GM18499 (cell line): ENCODE measurements at regions not wholly inside any gene's neighbourhood (a gene's known extent, or its start where the extent isn't known, plus 50 kb on each side); places are given as distances from the start of the nearest gene placed in this dataset.

Experiments used
- ATAC-seq: cut with Tn5 transposase; IDR thresholded peaks from one replicate; pipeline ENCODE4 v1.9.1; 2021; ENCODE audit warnings: moderate number of reproducible peaks; ENCODE audit not compliant: insufficient read depth, unreplicated experiment

GRCh38 chr5:15266841-15267240, 233.1 kb upstream of the FBXL7 start:
- no peak for ATAC-seq

GRCh38 chr5:15266229-15266628, 233.8 kb upstream of the FBXL7 start:
- ATAC-seq = no peak

- no peak for ATAC-seq
Measured at GRCh38 chr5:15263942-15264341, 236.0 kb upstream of the FBXL7 start.

- ATAC-seq = no peak
Measured at GRCh38 chr5:15263406-15263805, 236.6 kb upstream of the FBXL7 start.

- no peak for ATAC-seq
Measured at GRCh38 chr5:15261269-15261995, 238.5 kb upstream of the FBXL7 start.

GRCh38 chr5:15260356-15261268, 239.4 kb upstream of the FBXL7 start:
- no peak for ATAC-seq

- ATAC-seq = no peak
Measured at GRCh38 chr5:15256485-15256884, 243.5 kb upstream of the FBXL7 start.

GRCh38 chr5:15255576-15255975, 244.4 kb upstream of the FBXL7 start:
- ATAC-seq = no peak

- ATAC-seq = no peak
Measured at GRCh38 chr5:15254607-15255006, 245.4 kb upstream of the FBXL7 start.

- ATAC-seq = no peak
Measured at GRCh38 chr5:15252331-15252730, 247.6 kb upstream of the FBXL7 start.

- ATAC-seq = no peak
Measured at GRCh38 chr5:15249152-15249551, 250.8 kb upstream of the FBXL7 start.

GRCh38 chr5:15248731-15249130, 251.2 kb upstream of the FBXL7 start:
- ATAC-seq = no peak

- ATAC-seq = no peak
Measured at GRCh38 chr5:15245913-15246312, 254.1 kb upstream of the FBXL7 start.

- ATAC-seq = no peak
Measured at GRCh38 chr5:15243301-15244020, 256.5 kb upstream of the FBXL7 start.

- no peak for ATAC-seq
Measured at GRCh38 chr5:15241216-15241821, 258.7 kb upstream of the FBXL7 start.

- no peak for ATAC-seq
Measured at GRCh38 chr5:15238006-15238405, 262.0 kb upstream of the FBXL7 start.

- no peak for ATAC-seq
Measured at GRCh38 chr5:15236911-15237508, 263.0 kb upstream of the FBXL7 start.

GRCh38 chr5:15234911-15235310, 265.1 kb upstream of the FBXL7 start:
- ATAC-seq = no peak

GRCh38 chr5:15234366-15234765, 265.6 kb upstream of the FBXL7 start:
- ATAC-seq = no peak

GRCh38 chr5:15233566-15233965, 266.4 kb upstream of the FBXL7 start:
- no peak for ATAC-seq
